Neural cell (in vitro differentiated cells): ENCODE measurements at regions not wholly inside any gene's neighbourhood (a gene's known extent, or its start where the extent isn't known, plus 50 kb on each side); places are given as distances from the start of the nearest gene placed in this dataset.

Experiments used
- CTCF ChIP-seq: fragments of 450-650 bp; IDR thresholded peaks from 2 replicates; pipeline ENCODE4 v1.5.1; 2014; ENCODE audit warnings: antibody characterized with exemption, mild to moderate bottlenecking, moderate library complexity; ENCODE audit not compliant: poor library complexity, severe bottlenecking
- EZH2 ChIP-seq: fragments of 200-600, 300-800 bp; shearing (Covaris generic), sonication (generic); IDR thresholded peaks from 2 replicates; pipeline ENCODE4 v1.6.1; 2014; ENCODE audit warnings: antibody characterized with exemption, low read length, borderline replicate concordance, mild to moderate bottlenecking; ENCODE audit not compliant: insufficient read depth, poor library complexity, severe bottlenecking
- REST ChIP-seq: IDR thresholded peaks from 2 replicates; pipeline ENCODE4 v1.6.1; 2012; ENCODE audit warnings: borderline replicate concordance
- TAF1 ChIP-seq: IDR thresholded peaks from 2 replicates; pipeline ENCODE4 v1.6.1; 2012; ENCODE audit warnings: low read depth

GRCh38 chr15:86028961-86029360 lies 50.7 kb upstream of the AGBL1 start:
- no peak for TF ChIP-seq CTCF
- no peak for TF ChIP-seq EZH2
- TF ChIP-seq TAF1 = no peak
- no peak for TF ChIP-seq REST
